GM12878 (cell line): ENCODE measurements at regions not wholly inside any gene's neighbourhood (a gene's known extent, or its start where the extent isn't known, plus 50 kb on each side); places are given as distances from the start of the nearest gene placed in this dataset.

Experiments
- BHLHE40 ChIP-seq, 2 experiments: fragments of 450-650 bp in 1 of 2; IDR thresholded peaks; 2 replicates each; pipeline ENCODE4 v1.6.1; 2011 to 2017; ENCODE audit warnings: low read depth in 2 of 2, borderline replicate concordance in 1 of 2, improper control_type of control experiment in 1 of 2, low read length in 1 of 2, mild to moderate bottlenecking in 1 of 2
- BRCA1 ChIP-seq: IDR thresholded peaks from 2 replicates; pipeline ENCODE4 v1.6.1; 2011; ENCODE audit warnings: low read depth, low read length, improper control_type of control experiment
- CBFB ChIP-seq: IDR thresholded peaks from 2 replicates; pipeline ENCODE4 v1.6.1; 2016; ENCODE audit warnings: antibody characterized with exemption, low read depth
- CBX3 ChIP-seq: fragments of 200-600 bp; sonication (generic); IDR thresholded peaks from 2 replicates; pipeline ENCODE4 v1.6.1; 2016; ENCODE audit warnings: low read depth, borderline replicate concordance
- ESRRA ChIP-seq: IDR thresholded peaks from 2 replicates; pipeline ENCODE4 v1.6.1; 2012; ENCODE audit warnings: mild to moderate bottlenecking, low read length, improper control_type of control experiment
- EZH2 ChIP-seq: IDR thresholded peaks from 2 replicates; pipeline ENCODE4 v1.6.1; 2012; ENCODE audit warnings: low read depth, mild to moderate bottlenecking, control low read depth, inconsistent platforms, low read length, borderline replicate concordance; ENCODE audit not compliant: control insufficient read depth
- JUNB ChIP-seq: IDR thresholded peaks from 2 replicates; pipeline ENCODE4 v1.6.1; 2016; ENCODE audit warnings: antibody characterized with exemption, mild to moderate bottlenecking
- NR2C2 ChIP-seq: IDR thresholded peaks from 2 replicates; pipeline ENCODE4 v1.6.1; 2011; ENCODE audit warnings: borderline replicate concordance, low read depth; ENCODE audit not compliant: control insufficient read depth, insufficient read length
- POLR2A ChIP-seq: IDR thresholded peaks from 2 replicates; pipeline ENCODE4 v1.6.1; 2011; ENCODE audit warnings: low read depth, mild to moderate bottlenecking, low read length
- POLR2AphosphoS5 ChIP-seq: IDR thresholded peaks from 2 replicates; pipeline ENCODE4 v1.6.1; 2011; ENCODE audit warnings: mild to moderate bottlenecking, low read length, inconsistent platforms
- TF ChIP-seq, protein P1 (sequence below), 3 experiments: IDR thresholded peaks in 2 of 3; conservative IDR thresholded peaks in 1 of 3; 2 replicates each; pipeline ENCODE4 v1.5.1; 2011; ENCODE audit warnings: low read depth in 3 of 3, low read length in 3 of 3, mild to moderate bottlenecking in 3 of 3, control low read depth in 2 of 3, moderate library complexity in 2 of 3, inconsistent platforms in 1 of 3, mixed read lengths in 1 of 3; ENCODE audit not compliant: control insufficient read depth in 2 of 3, insufficient read depth in 1 of 3; ENCODE audit errors: extremely low read depth in 1 of 3
- TF ChIP-seq, protein P2 (sequence below): IDR thresholded peaks from 2 replicates; pipeline ENCODE4 v1.6.1; 2012; ENCODE audit warnings: mild to moderate bottlenecking, low read depth, low read length

DNA sequence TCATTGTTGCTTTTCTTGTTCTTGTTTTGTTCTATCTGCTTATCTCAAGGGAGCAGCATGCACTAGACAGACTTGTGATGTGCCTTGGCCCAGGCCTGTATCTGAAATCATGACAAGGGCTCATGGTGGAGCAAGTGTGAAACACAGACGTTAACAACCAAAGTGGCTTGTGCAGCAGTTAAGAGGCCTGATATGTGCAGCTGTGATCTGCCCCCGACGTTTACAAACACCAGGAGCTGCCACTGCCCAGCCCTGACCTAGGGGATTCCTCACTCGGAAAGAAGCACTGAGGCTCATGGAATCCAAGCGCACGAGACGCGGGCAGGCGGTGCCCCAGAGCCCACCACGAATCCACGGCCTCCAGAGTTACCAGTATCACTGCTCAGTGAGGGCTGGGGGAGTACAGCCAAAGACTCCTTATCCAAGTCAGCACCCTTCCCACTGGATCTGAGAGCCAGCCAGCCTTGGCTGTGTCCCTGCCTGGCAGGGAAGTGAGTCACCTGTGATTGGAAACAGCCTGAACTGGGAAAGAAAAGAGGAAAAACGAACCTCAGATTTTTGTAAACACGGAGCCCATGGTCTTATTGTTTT, 62.3 kb upstream of the SNTG2 start:
- TF ChIP-seq POLR2A, result no peak
- TF ChIP-seq, protein P1, sequence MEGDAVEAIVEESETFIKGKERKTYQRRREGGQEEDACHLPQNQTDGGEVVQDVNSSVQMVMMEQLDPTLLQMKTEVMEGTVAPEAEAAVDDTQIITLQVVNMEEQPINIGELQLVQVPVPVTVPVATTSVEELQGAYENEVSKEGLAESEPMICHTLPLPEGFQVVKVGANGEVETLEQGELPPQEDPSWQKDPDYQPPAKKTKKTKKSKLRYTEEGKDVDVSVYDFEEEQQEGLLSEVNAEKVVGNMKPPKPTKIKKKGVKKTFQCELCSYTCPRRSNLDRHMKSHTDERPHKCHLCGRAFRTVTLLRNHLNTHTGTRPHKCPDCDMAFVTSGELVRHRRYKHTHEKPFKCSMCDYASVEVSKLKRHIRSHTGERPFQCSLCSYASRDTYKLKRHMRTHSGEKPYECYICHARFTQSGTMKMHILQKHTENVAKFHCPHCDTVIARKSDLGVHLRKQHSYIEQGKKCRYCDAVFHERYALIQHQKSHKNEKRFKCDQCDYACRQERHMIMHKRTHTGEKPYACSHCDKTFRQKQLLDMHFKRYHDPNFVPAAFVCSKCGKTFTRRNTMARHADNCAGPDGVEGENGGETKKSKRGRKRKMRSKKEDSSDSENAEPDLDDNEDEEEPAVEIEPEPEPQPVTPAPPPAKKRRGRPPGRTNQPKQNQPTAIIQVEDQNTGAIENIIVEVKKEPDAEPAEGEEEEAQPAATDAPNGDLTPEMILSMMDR (IDR thresholded peaks at IDR 0.05 in 2 of 3, conservative IDR thresholded peaks at IDR 0.05 in 1 of 3; ENCODE audit: control insufficient read depth in 2 of 3, extremely low read depth in 1 of 3, insufficient read depth in 1 of 3, low read depth in 3 of 3, low read length in 3 of 3), result no peak
- no peak for TF ChIP-seq ESRRA
- TF ChIP-seq BHLHE40 (IDR thresholded peaks at IDR 0.05; ENCODE audit: borderline replicate concordance in 1 of 2, low read depth in 2 of 2, low read length in 1 of 2), result no peak
- TF ChIP-seq JUNB, result no peak
- no peak for TF ChIP-seq POLR2AphosphoS5
- TF ChIP-seq, protein P2, sequence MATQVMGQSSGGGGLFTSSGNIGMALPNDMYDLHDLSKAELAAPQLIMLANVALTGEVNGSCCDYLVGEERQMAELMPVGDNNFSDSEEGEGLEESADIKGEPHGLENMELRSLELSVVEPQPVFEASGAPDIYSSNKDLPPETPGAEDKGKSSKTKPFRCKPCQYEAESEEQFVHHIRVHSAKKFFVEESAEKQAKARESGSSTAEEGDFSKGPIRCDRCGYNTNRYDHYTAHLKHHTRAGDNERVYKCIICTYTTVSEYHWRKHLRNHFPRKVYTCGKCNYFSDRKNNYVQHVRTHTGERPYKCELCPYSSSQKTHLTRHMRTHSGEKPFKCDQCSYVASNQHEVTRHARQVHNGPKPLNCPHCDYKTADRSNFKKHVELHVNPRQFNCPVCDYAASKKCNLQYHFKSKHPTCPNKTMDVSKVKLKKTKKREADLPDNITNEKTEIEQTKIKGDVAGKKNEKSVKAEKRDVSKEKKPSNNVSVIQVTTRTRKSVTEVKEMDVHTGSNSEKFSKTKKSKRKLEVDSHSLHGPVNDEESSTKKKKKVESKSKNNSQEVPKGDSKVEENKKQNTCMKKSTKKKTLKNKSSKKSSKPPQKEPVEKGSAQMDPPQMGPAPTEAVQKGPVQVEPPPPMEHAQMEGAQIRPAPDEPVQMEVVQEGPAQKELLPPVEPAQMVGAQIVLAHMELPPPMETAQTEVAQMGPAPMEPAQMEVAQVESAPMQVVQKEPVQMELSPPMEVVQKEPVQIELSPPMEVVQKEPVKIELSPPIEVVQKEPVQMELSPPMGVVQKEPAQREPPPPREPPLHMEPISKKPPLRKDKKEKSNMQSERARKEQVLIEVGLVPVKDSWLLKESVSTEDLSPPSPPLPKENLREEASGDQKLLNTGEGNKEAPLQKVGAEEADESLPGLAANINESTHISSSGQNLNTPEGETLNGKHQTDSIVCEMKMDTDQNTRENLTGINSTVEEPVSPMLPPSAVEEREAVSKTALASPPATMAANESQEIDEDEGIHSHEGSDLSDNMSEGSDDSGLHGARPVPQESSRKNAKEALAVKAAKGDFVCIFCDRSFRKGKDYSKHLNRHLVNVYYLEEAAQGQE, result no peak
- TF ChIP-seq BRCA1, result no peak
- TF ChIP-seq EZH2, result no peak
- no peak for TF ChIP-seq CBX3
- TF ChIP-seq NR2C2, result no peak
- no peak for TF ChIP-seq CBFB
